ENCODE measurements at regions not wholly inside any gene's neighbourhood (a gene's known extent, or its start where the extent isn't known, plus 50 kb on each side); places are given as distances from the start of the nearest gene placed in this dataset.
"Not testable (repeated sequence)": the region's sequence is repeated elsewhere in the genome, so short reads cannot be mapped to it uniquely, and the experiment has no call there.

- no peak for DNase-seq (ENCODE audit: low spot score)
Measured at GRCh38 chr17:71488851-71489250, 632.0 kb upstream of the SOX9 start.

GRCh38 chr17:71494062-71494855 is 626.6 kb upstream of the SOX9 start:
- DNase-seq (ENCODE audit: low spot score) = no peak

GRCh38 chr17:71495420-71495819 is 625.4 kb upstream of the SOX9 start:
- no peak for DNase-seq (ENCODE audit: low spot score)

GRCh38 chr17:71496552-71496951 is 624.3 kb upstream of the SOX9 start:
- no peak for DNase-seq (ENCODE audit: low spot score)

GRCh38 chr17:71500761-71501555 is 619.9 kb upstream of the SOX9 start:
- DNase-seq (ENCODE audit: low spot score) = no peak

GRCh38 chr17:71501711-71502110 is 619.1 kb upstream of the SOX9 start:
- DNase-seq (ENCODE audit: low spot score) = no peak

GRCh38 chr17:71502443-71502842 is 618.4 kb upstream of the SOX9 start:
- DNase-seq (ENCODE audit: low spot score) = no peak

- DNase-seq (ENCODE audit: low spot score) = no peak
Measured at GRCh38 chr17:71503710-71504465, 616.9 kb upstream of the SOX9 start.

GRCh38 chr17:71505200-71505599 is 615.6 kb upstream of the SOX9 start:
- DNase-seq (ENCODE audit: low spot score) = no peak

- DNase-seq (ENCODE audit: low spot score) = no peak
Measured at GRCh38 chr17:71505981-71506380, 614.8 kb upstream of the SOX9 start.

- DNase-seq (ENCODE audit: low spot score) = no peak
Measured at GRCh38 chr17:71511266-71511995, 609.4 kb upstream of the SOX9 start.

GRCh38 chr17:71513725-71514124 is 607.1 kb upstream of the SOX9 start:
- not testable (repeated sequence) for DNase-seq (ENCODE audit: low spot score)

- DNase-seq (ENCODE audit: low spot score) = no peak
Measured at GRCh38 chr17:71516149-71516548, 604.7 kb upstream of the SOX9 start.

GRCh38 chr17:71519285-71519684 is 601.5 kb upstream of the SOX9 start:
- no peak for DNase-seq (ENCODE audit: low spot score)

- DNase-seq (ENCODE audit: low spot score) = no peak
Measured at GRCh38 chr17:71521724-71522123, 599.1 kb upstream of the SOX9 start.

- no peak for DNase-seq (ENCODE audit: low spot score)
Measured at GRCh38 chr17:71522383-71522782, 598.4 kb upstream of the SOX9 start.

- no peak for DNase-seq (ENCODE audit: low spot score)
Measured at GRCh38 chr17:71527311-71527710, 593.5 kb upstream of the SOX9 start.

GRCh38 chr17:71528210-71528609 is 592.6 kb upstream of the SOX9 start:
- DNase-seq (ENCODE audit: low spot score) = no peak

- no peak for DNase-seq (ENCODE audit: low spot score)
Measured at GRCh38 chr17:71530248-71530647, 590.6 kb upstream of the SOX9 start.

GRCh38 chr17:71535321-71535720 is 585.5 kb upstream of the SOX9 start:
- DNase-seq (ENCODE audit: low spot score) = no peak

- DNase-seq (ENCODE audit: low spot score) = no peak
Measured at GRCh38 chr17:71546419-71546818, 574.4 kb upstream of the SOX9 start.

- no peak for DNase-seq (ENCODE audit: low spot score)
Measured at GRCh38 chr17:71547904-71548303, 572.9 kb upstream of the SOX9 start.
